IMR-90 (cell line): ENCODE measurements at regions not wholly inside any gene's neighbourhood (a gene's known extent, or its start where the extent isn't known, plus 50 kb on each side); places are given as distances from the start of the nearest gene placed in this dataset.

Source experiments
- ATAC-seq: fragments of 200-7000 bp; cut with Tn5 transposase; 2 replicates; pipeline ENCODE4 v1.9.1; 2020; ENCODE audit warnings: low read depth, mild to moderate bottlenecking, moderate library complexity
- BruUV-seq: library from RNA; stranded (reverse); fragments of 400-500 nt; replicated peaks from 2 replicates; lab custom pipeline; 2021; lab: Mats Ljungman, UMichigan
- CTCF ChIA-PET: fragments of 300-600 bp; formaldehyde crosslinking; extraction: SDS; loops from one replicate; lab custom pipeline; 2021; ENCODE audit warnings: antibody characterized with exemption; lab: Yijun Ruan, JAX
- POLR2A ChIA-PET: fragments of 300-600 bp; sonication (Branson Sonifier 250); formaldehyde crosslinking; loops from one replicate; lab custom pipeline; 2022; ENCODE audit warnings: antibody characterized with exemption; ENCODE audit not compliant: unreplicated experiment; lab: Charles Lee
- DNase-seq: peaks from one replicate; pipeline ENCODE4 v3.0.0; 2013
- H2AFZ ChIP-seq: replicated peaks from 2 replicates; pipeline ENCODE3; 2013; ENCODE audit warnings: low read length, mild to moderate bottlenecking; ENCODE audit not compliant: poor library complexity
- H2AK5ac ChIP-seq: 2 replicates; pipeline ENCODE4 v1.6.1; 2013; ENCODE audit warnings: low read depth, low read length, inconsistent platforms
- H2AK9ac ChIP-seq: replicated peaks from 2 replicates; pipeline ENCODE3; 2013; ENCODE audit warnings: mild to moderate bottlenecking, low read depth, low read length, moderate library complexity; ENCODE audit not compliant: poor library complexity
- H2BK120ac ChIP-seq: 2 replicates; pipeline ENCODE4 v1.6.1; 2013; ENCODE audit warnings: low read depth, low read length, inconsistent platforms
- H2BK15ac ChIP-seq: 3 replicates; pipeline ENCODE4 v1.6.1; 2013; ENCODE audit warnings: low read depth, low read length, inconsistent platforms
- H2BK20ac ChIP-seq: 2 replicates; pipeline ENCODE4 v1.6.1; 2013; ENCODE audit warnings: low read depth, mild to moderate bottlenecking, inconsistent platforms, low read length, moderate library complexity
- H2BK5ac ChIP-seq: 2 replicates; pipeline ENCODE4 v1.6.1; 2013; ENCODE audit warnings: mild to moderate bottlenecking, low read depth, low read length, inconsistent platforms; ENCODE audit not compliant: poor library complexity, severe bottlenecking
- H3K14ac ChIP-seq: replicated peaks from 2 replicates; pipeline ENCODE4 v1.6.1; 2013; ENCODE audit warnings: low read depth, low read length, inconsistent platforms
- H3K18ac ChIP-seq: 2 replicates; pipeline ENCODE4 v1.6.1; 2013; ENCODE audit warnings: low read depth, low read length, control low read depth
- H3K23ac ChIP-seq: 2 replicates; pipeline ENCODE4 v1.6.1; 2013; ENCODE audit warnings: low read depth, low read length, inconsistent platforms
- H3K27ac ChIP-seq: 2 replicates; pipeline ENCODE4 v1.5.1; 2013; ENCODE audit warnings: mild to moderate bottlenecking, control low read depth, low read length; ENCODE audit not compliant: insufficient read depth
- H3K27me3 ChIP-seq: 2 replicates; pipeline ENCODE4 v1.6.1; 2013; ENCODE audit warnings: low read length; ENCODE audit not compliant: control insufficient read depth, insufficient read depth
- H3K36me3 ChIP-seq: 2 replicates; pipeline ENCODE4 v1.6.1; 2013; ENCODE audit warnings: low read length, mixed read lengths; ENCODE audit not compliant: control insufficient read depth, insufficient read depth
- H3K4ac ChIP-seq: 2 replicates; pipeline ENCODE4 v1.6.1; 2013; ENCODE audit warnings: low read depth, low read length, inconsistent platforms
- H3K4me1 ChIP-seq: 2 replicates; pipeline ENCODE4 v1.6.1; 2013; ENCODE audit warnings: low read length, mixed read lengths; ENCODE audit not compliant: control insufficient read depth, insufficient read depth
- H3K4me2 ChIP-seq: 2 replicates; pipeline ENCODE4 v1.6.1; 2013; ENCODE audit warnings: low read depth, mild to moderate bottlenecking, control low read depth, low read length, moderate library complexity
- H3K4me3 ChIP-seq: 2 replicates; pipeline ENCODE4 v1.5.1; 2013; ENCODE audit warnings: low read depth, mild to moderate bottlenecking, control low read depth, low read length, moderate library complexity; ENCODE audit not compliant: insufficient read depth
- H3K56ac ChIP-seq: 2 replicates; pipeline ENCODE4 v1.6.1; 2013; ENCODE audit warnings: low read length, inconsistent platforms; ENCODE audit not compliant: insufficient read depth; ENCODE audit errors: extremely low read depth
- H3K79me1 ChIP-seq, 2 experiments: 2 replicates each; pipeline ENCODE4 v1.6.1; 2013; ENCODE audit warnings: low read length in 2 of 2, inconsistent platforms in 1 of 2, low read depth in 1 of 2
- H3K9ac ChIP-seq: 2 replicates; pipeline ENCODE4 v1.6.1; 2013; ENCODE audit warnings: low read depth, low read length, control low read depth
- H3K9me1 ChIP-seq: 2 replicates; pipeline ENCODE4 v1.6.1; 2013; ENCODE audit warnings: low read length, inconsistent platforms; ENCODE audit not compliant: insufficient read depth
- H3K9me3 ChIP-seq: 2 replicates; pipeline ENCODE4 v1.6.1; 2013; ENCODE audit warnings: low read length; ENCODE audit not compliant: control insufficient read depth, insufficient read depth
- H4K20me1 ChIP-seq: 2 replicates; pipeline ENCODE4 v1.6.1; 2013; ENCODE audit warnings: low read length, inconsistent platforms; ENCODE audit not compliant: insufficient read depth
- H4K5ac ChIP-seq: 2 replicates; pipeline ENCODE4 v1.6.1; 2013; ENCODE audit warnings: mild to moderate bottlenecking, low read depth, low read length, control low read depth
- H4K8ac ChIP-seq, 2 experiments: 2 replicates each; pipeline ENCODE4 v1.6.1; 2013; ENCODE audit warnings: low read depth in 2 of 2, low read length in 2 of 2, control low read depth in 1 of 2, inconsistent platforms in 1 of 2
- H4K91ac ChIP-seq: 2 replicates; pipeline ENCODE4 v1.6.1; 2013; ENCODE audit warnings: low read depth, low read length, inconsistent platforms; ENCODE audit not compliant: insufficient read depth
- CEBPB ChIP-seq: IDR thresholded peaks from 2 replicates; pipeline ENCODE4 v1.6.1; 2012; ENCODE audit warnings: low read depth, low read length, improper control_type of control experiment
- MAZ ChIP-seq: IDR thresholded peaks from 2 replicates; pipeline ENCODE4 v1.6.1; 2012; ENCODE audit warnings: low read depth, mild to moderate bottlenecking, low read length, improper control_type of control experiment, moderate library complexity, borderline replicate concordance
- MXI1 ChIP-seq: IDR thresholded peaks from 2 replicates; pipeline ENCODE4 v1.6.1; 2012; ENCODE audit warnings: low read depth, mild to moderate bottlenecking, low read length, moderate library complexity, borderline replicate concordance
- SMC3 ChIP-seq: fragments of 150-350 bp; IDR thresholded peaks from 2 replicates; pipeline ENCODE4 v1.6.1; 2016; ENCODE audit warnings: low read depth, mild to moderate bottlenecking, antibody characterized with exemption, low read length, moderate library complexity
- WGBS, 2 experiments: methylation state at CpG; one replicate each; pipeline versions ENCODE4 v1.1.5 to v1.1.7; 2013; ENCODE audit warnings: missing lambda C conversion rate in 2 of 2; ENCODE audit not compliant: insufficient read length in 1 of 2; ENCODE audit errors: extremely low coverage in 2 of 2; 5-methylcytosine and 5-hydroxymethylcytosine counted together
- dilution Hi-C: fragments of 300-500 bp; cut with HindIII; formaldehyde crosslinking; loops from one replicate; pipeline ENCODE4 v1.14.3; 2018; ENCODE audit warnings: low sequenced_read_pairs; ENCODE audit not compliant: unreplicated experiment
- in situ Hi-C: fragments of 300-500 bp; cut with MboI; formaldehyde crosslinking; loops from 3 replicates; pipeline ENCODE4 v1.14.3; 2019; ENCODE audit warnings: low sequenced_read_pairs, inconsistent platforms, mixed read lengths
- intact Hi-C: fragments of 100-400 bp; cut with micrococcal nuclease; formaldehyde crosslinking; loops from 2 replicates; pipeline ENCODE4 v1.10.0; 2022

GRCh38 chrX:13432414-13433297, 112.8 kb upstream of the ATXN3L start:
- Histone ChIP-seq H3K27ac (peak overlapping the region; percentile 97), H3K9me3 (no peaks in the 10 kb centered on the region), H3K27me3 (no peaks in the 10 kb centered on the region), H3K9ac (peak overlapping the region; percentile 53; the same call in 1 of the 2 replicates), H3K18ac (peak overlapping the region; percentile 58), H3K36me3 (no peaks in the 10 kb centered on the region), H3K9me1 (peaks cover 4% of the 10 kb centered on the region; the same call in 1 of the 2 replicates), H2AFZ (no peak overlapping the region), H3K4me3 (no peak overlapping the region), H3K4me2 (no peak overlapping the region), H2BK15ac (0 out of 3 replicates have a peak overlapping the region, but pooled peaks have one; percentile 65), H3K23ac (peak overlapping the region; percentile 28), H2AK9ac (no peak overlapping the region), H2AK5ac (0 out of 2 replicates have a peak overlapping the region, but pooled peaks have one; percentile 10), H3K56ac (no peak overlapping the region; the same call in 1 of the 2 replicates), H2BK5ac (peak overlapping the region; percentile 95), H4K8ac (peak overlapping the region; percentile 39 to 75; a peak in 3 of 4 replicates), H3K79me1 (no peaks in the 10 kb centered on the region), H2BK120ac (peak overlapping the region; percentile 87), H4K20me1 (no peaks in the 10 kb centered on the region), H4K91ac (no peak overlapping the region), H3K4me1 (peaks cover 7% of the 10 kb centered on the region), H3K4ac (peak overlapping the region; percentile 90), H2BK20ac (peak overlapping the region; percentile 84; the same call in 1 of the 2 replicates), H3K14ac (peak overlapping the region; percentile 60), H4K5ac (peak overlapping the region; percentile 7)
- ATAC-seq (peak; percentile 68), DNase-seq (peak; percentile 98)
- ChIA-PET POLR2A (no interaction called here), CTCF (no interaction called here)
- intact Hi-C loops (loop anchor here (2.0 to 5.0 kb wide), 2 partner anchors 40 to 54 kb away; no protein-coding TSS in a partner anchor), in situ Hi-C loops (no loop called here), dilution Hi-C loops (no loop called here)
- no TSS peak for BruUV-seq
- TF ChIP-seq MXI1 (no peak), CEBPB (peak; percentile 81), MAZ (no peak), SMC3 (no peak)
- WGBS, 2 experiments, result no CpG with 5 or more reads among the region's 4 CpGs
